Neural cell (in vitro differentiated cells): ENCODE measurements at regions not wholly inside any gene's neighbourhood (a gene's known extent, or its start where the extent isn't known, plus 50 kb on each side); places are given as distances from the start of the nearest gene placed in this dataset.

ENCODE experiments used
- H2AFZ ChIP-seq: fragments of 200-600, 300-800 bp; sonication (generic), shearing (Covaris generic); 2 replicates; pipeline ENCODE4 v1.6.0; 2014; ENCODE audit warnings: low read depth, mild to moderate bottlenecking, antibody characterized with exemption, low read length, moderate library complexity
- H3F3A ChIP-seq: fragments of 200-600 bp; shearing (Covaris generic); 2 replicates; pipeline ENCODE4 v1.6.1; 2016; ENCODE audit warnings: mild to moderate bottlenecking, moderate library complexity, mixed read lengths, antibody characterized with exemption, low read length; ENCODE audit not compliant: insufficient read depth, poor library complexity, severe bottlenecking
- H3K27ac ChIP-seq: fragments of 200-600, 300-800 bp; sonication (generic), shearing (Covaris generic); 2 replicates; pipeline ENCODE4 v1.5.1; 2014; ENCODE audit warnings: mild to moderate bottlenecking, low read length, moderate library complexity
- H3K27me3 ChIP-seq: fragments of 300-800, 200-600 bp; sonication (generic), shearing (Covaris generic); 2 replicates; pipeline ENCODE4 v1.6.0; 2014; ENCODE audit warnings: mild to moderate bottlenecking, low read depth, low read length, moderate library complexity; ENCODE audit not compliant: insufficient read depth
- H3K36me3 ChIP-seq: fragments of 300-800, 200-600 bp; sonication (generic), shearing (Covaris generic); 2 replicates; pipeline ENCODE4 v1.5.1; 2014; ENCODE audit warnings: mild to moderate bottlenecking, antibody characterized with exemption, low read length, moderate library complexity; ENCODE audit not compliant: insufficient read depth
- H3K4me2 ChIP-seq: fragments of 300-800, 200-600 bp; sonication (generic), shearing (Covaris generic); 2 replicates; pipeline ENCODE4 v1.6.0; 2014; ENCODE audit warnings: mild to moderate bottlenecking, low read length
- H3K4me3 ChIP-seq: fragments of 300-800, 200-600 bp; sonication (generic), shearing (Covaris generic); 2 replicates; pipeline ENCODE4 v1.5.1; 2014; ENCODE audit warnings: mild to moderate bottlenecking, low read length, moderate library complexity
- H3K79me2 ChIP-seq: fragments of 200-600 bp; shearing (Covaris generic); replicated peaks from 2 replicates; pipeline ENCODE4 v1.6.0; 2014; ENCODE audit warnings: mild to moderate bottlenecking, low read length, moderate library complexity; ENCODE audit not compliant: insufficient read depth
- H3K9ac ChIP-seq: fragments of 300-800, 200-600 bp; sonication (generic), shearing (Covaris generic); 2 replicates; pipeline ENCODE4 v1.6.1; 2016; ENCODE audit warnings: mild to moderate bottlenecking, low read length, mixed read lengths
- H3K9me2 ChIP-seq: fragments of 200-600 bp; shearing (Covaris generic); 2 replicates; pipeline ENCODE4 v1.6.1; 2016; ENCODE audit warnings: mild to moderate bottlenecking, low read length, mixed read lengths; ENCODE audit not compliant: insufficient read depth
- H3K9me3 ChIP-seq: fragments of 200-600, 300-800 bp; sonication (generic), shearing (Covaris generic); 2 replicates; pipeline ENCODE4 v1.6.1; 2016; ENCODE audit warnings: mild to moderate bottlenecking, mixed run types, low read length, moderate library complexity, mixed read lengths
- H4K20me1 ChIP-seq: fragments of 200-600 bp; shearing (Covaris generic); 2 replicates; pipeline ENCODE4 v1.6.1; 2016; ENCODE audit warnings: mild to moderate bottlenecking, mixed run types; ENCODE audit not compliant: insufficient read depth
- CTCF ChIP-seq: fragments of 450-650 bp; IDR thresholded peaks from 2 replicates; pipeline ENCODE4 v1.5.1; 2014; ENCODE audit warnings: antibody characterized with exemption, mild to moderate bottlenecking, moderate library complexity; ENCODE audit not compliant: poor library complexity, severe bottlenecking
- EP300 ChIP-seq: fragments of 450-650 bp; conservative IDR thresholded peaks from 2 replicates; pipeline ENCODE4 v1.6.1; 2014; ENCODE audit warnings: antibody characterized with exemption, mild to moderate bottlenecking, moderate library complexity; ENCODE audit not compliant: poor library complexity, severe bottlenecking
- EZH2 ChIP-seq: fragments of 200-600, 300-800 bp; shearing (Covaris generic), sonication (generic); IDR thresholded peaks from 2 replicates; pipeline ENCODE4 v1.6.1; 2014; ENCODE audit warnings: antibody characterized with exemption, low read length, borderline replicate concordance, mild to moderate bottlenecking; ENCODE audit not compliant: insufficient read depth, poor library complexity, severe bottlenecking
- MXI1 ChIP-seq: fragments of 450-650 bp; conservative IDR thresholded peaks from 2 replicates; pipeline ENCODE4 v1.6.1; 2014; ENCODE audit warnings: antibody characterized with exemption, mild to moderate bottlenecking; ENCODE audit not compliant: poor library complexity, severe bottlenecking
- POLR2AphosphoS5 ChIP-seq: IDR thresholded peaks from 2 replicates; pipeline ENCODE4 v1.6.1; 2012
- RAD21 ChIP-seq: fragments of 450-650 bp; conservative IDR thresholded peaks from 2 replicates; pipeline ENCODE4 v1.6.1; 2014; ENCODE audit warnings: antibody characterized with exemption, mild to moderate bottlenecking, moderate library complexity
- SMC3 ChIP-seq: fragments of 450-650 bp; conservative IDR thresholded peaks from 2 replicates; pipeline ENCODE4 v1.6.1; 2014; ENCODE audit warnings: antibody characterized with exemption, mild to moderate bottlenecking, moderate library complexity; ENCODE audit not compliant: poor library complexity
- TAF1 ChIP-seq: IDR thresholded peaks from 2 replicates; pipeline ENCODE4 v1.6.1; 2012; ENCODE audit warnings: low read depth
- TF ChIP-seq, protein P1 (sequence below): IDR thresholded peaks from 2 replicates; pipeline ENCODE4 v1.6.1; 2012; ENCODE audit warnings: borderline replicate concordance

DNA sequence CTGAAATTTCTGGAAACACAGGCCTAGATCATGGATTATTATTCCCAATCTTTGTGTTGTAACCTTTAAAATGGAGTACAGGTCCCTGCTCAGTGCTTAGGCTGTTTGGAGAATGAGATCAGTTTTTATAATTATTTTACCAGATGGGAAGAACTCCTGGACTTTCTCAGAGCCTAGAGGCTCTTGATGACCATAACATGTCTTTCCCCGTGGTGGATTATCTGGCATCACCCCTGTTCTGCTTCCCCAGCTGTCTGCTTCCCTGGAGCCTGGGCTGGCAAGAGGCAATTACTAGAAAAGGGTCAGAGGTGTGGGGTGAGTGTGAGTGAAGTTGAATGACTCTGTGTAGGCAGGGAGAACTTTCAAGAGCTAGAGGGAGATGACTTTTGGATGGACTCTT is 143.0 kb downstream of the CARTPT start:
- H3K9me2 ChIP-seq = no peaks in the 10 kb centered on the region

GRCh38 chr5:71862507-71863060 is 143.5 kb downstream of the CARTPT start:
- TF ChIP-seq RAD21 (no peak), EP300 (no peak), CTCF (no peak), EZH2 (no peak), MXI1 (no peak), SMC3 (no peak), TAF1 (no peak)
- TF ChIP-seq, protein P1, sequence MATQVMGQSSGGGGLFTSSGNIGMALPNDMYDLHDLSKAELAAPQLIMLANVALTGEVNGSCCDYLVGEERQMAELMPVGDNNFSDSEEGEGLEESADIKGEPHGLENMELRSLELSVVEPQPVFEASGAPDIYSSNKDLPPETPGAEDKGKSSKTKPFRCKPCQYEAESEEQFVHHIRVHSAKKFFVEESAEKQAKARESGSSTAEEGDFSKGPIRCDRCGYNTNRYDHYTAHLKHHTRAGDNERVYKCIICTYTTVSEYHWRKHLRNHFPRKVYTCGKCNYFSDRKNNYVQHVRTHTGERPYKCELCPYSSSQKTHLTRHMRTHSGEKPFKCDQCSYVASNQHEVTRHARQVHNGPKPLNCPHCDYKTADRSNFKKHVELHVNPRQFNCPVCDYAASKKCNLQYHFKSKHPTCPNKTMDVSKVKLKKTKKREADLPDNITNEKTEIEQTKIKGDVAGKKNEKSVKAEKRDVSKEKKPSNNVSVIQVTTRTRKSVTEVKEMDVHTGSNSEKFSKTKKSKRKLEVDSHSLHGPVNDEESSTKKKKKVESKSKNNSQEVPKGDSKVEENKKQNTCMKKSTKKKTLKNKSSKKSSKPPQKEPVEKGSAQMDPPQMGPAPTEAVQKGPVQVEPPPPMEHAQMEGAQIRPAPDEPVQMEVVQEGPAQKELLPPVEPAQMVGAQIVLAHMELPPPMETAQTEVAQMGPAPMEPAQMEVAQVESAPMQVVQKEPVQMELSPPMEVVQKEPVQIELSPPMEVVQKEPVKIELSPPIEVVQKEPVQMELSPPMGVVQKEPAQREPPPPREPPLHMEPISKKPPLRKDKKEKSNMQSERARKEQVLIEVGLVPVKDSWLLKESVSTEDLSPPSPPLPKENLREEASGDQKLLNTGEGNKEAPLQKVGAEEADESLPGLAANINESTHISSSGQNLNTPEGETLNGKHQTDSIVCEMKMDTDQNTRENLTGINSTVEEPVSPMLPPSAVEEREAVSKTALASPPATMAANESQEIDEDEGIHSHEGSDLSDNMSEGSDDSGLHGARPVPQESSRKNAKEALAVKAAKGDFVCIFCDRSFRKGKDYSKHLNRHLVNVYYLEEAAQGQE = no peak
- Histone ChIP-seq H2AFZ (no peak overlapping the region), H3K9me3 (no peaks in the 10 kb centered on the region), H3K27me3 (no peaks in the 10 kb centered on the region), H3K4me2 (no peak overlapping the region), H3K27ac (no peak overlapping the region), H3K9ac (no peak overlapping the region), H3K4me3 (no peak overlapping the region), H3K79me2 (no peaks in the 10 kb centered on the region), H3K36me3 (no peaks in the 10 kb centered on the region), H3F3A (no peaks in the 10 kb centered on the region), H4K20me1 (no peaks in the 10 kb centered on the region), H3K9me2 (no peaks in the 10 kb centered on the region)

More for the DNA sequence above, 143.0 kb downstream of the CARTPT start:
- Histone ChIP-seq H3K27ac (no peak overlapping the region), H3K4me3 (no peak overlapping the region), H3K27me3 (no peaks in the 10 kb centered on the region), H3K79me2 (no peaks in the 10 kb centered on the region), H3K9ac (no peak overlapping the region), H3K9me3 (no peaks in the 10 kb centered on the region), H3K4me2 (no peak overlapping the region), H3F3A (no peaks in the 10 kb centered on the region), H4K20me1 (no peaks in the 10 kb centered on the region), H2AFZ (no peak overlapping the region), H3K36me3 (no peaks in the 10 kb centered on the region)
- TF ChIP-seq CTCF (no peak), EZH2 (no peak), EP300 (no peak), MXI1 (no peak), SMC3 (no peak), RAD21 (no peak), POLR2AphosphoS5 (no peak), TAF1 (no peak)
- TF ChIP-seq, protein P1 = no peak
